ENCODE measurements at regions not wholly inside any gene's neighbourhood (a gene's known extent, or its start where the extent isn't known, plus 50 kb on each side); places are given as distances from the start of the nearest gene placed in this dataset.
A peak's percentile ranks its signal among the peaks of the same experiment; 100 is the strongest.

DNA sequence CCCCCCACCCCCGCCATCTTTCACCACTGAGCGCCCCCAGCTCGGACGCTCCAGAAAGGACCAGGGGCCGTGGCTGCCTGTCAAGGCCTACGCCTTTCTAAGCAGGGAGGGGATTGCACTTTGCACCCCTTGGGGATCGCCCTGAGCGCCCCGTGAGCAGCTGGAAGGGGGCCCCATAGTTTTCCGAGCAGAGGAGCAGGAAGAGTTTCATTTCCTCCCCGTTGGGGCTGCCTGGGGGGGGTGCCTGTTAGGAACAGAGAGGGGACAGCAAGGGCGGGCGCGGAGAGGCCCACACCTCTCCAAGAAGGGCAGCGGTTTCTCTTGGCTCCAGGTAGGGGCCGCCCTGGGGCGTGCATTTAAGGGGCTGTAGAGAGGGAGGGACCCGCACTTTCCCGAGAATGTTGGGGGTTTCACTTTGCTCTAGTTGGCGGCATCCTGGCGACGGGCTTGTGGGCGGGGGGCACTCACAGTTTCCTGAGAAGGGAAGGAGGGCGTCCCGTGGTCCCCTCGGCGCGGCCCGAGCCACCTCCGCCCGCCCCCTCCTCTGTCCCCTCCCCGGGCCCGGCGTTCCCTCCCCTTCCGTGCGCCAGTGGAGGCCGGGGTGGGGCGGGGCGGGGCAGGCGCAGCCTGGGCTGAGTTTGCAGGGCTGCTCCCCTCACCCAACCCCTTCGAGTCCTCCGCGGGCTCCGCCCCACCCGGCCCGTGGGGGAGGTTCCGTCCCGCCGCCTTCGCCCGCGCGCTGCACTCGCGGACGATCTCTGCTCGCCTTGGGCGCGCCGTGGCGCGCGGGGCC, 82.3 kb upstream of the CD99 start:
- DNase-seq (ENCODE audit: low read depth, low spot score), result peak; percentile 35

DNA sequence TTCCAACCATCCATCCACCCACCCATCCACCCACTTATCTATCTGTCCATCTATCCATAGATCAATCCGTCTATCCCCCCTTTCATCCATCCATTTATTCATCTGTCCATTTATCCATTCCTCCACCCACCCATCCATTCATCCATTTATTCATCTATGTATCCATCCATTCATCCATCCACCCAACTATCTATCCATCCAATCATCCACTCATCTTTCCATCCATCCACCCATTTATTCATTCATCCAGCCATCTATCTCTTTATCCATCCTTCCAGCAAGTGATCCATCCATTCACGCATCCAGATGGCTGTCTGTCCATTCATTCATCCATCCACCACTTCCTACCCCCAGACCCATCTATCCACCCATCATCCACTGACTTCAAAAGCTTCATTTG, 84.0 kb upstream of the CD99 start:
- DNase-seq (ENCODE audit: low read depth, low spot score), result no peak

DNA sequence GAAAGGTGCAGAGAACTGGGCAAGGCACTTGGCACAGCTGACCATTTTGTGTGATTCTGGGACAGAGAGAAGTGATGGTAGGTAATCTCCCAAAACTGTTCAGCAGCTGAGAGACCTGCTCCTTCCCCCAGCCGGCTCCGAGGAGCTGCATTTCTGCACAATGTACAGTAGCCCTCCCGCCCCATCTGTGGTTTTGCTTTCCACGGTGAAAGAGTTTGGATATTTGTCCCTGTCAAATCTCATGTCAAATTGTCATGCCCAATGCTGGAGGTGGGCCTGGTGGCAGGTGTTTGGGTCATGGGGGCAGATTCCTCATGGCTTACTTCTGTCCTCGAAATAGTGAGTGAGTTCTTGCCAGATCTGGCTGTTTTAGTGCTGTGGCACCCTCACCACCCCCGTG, 90.5 kb upstream of the CD99 start:
- DNase-seq (ENCODE audit: low read depth, low spot score), result no peak

DNA sequence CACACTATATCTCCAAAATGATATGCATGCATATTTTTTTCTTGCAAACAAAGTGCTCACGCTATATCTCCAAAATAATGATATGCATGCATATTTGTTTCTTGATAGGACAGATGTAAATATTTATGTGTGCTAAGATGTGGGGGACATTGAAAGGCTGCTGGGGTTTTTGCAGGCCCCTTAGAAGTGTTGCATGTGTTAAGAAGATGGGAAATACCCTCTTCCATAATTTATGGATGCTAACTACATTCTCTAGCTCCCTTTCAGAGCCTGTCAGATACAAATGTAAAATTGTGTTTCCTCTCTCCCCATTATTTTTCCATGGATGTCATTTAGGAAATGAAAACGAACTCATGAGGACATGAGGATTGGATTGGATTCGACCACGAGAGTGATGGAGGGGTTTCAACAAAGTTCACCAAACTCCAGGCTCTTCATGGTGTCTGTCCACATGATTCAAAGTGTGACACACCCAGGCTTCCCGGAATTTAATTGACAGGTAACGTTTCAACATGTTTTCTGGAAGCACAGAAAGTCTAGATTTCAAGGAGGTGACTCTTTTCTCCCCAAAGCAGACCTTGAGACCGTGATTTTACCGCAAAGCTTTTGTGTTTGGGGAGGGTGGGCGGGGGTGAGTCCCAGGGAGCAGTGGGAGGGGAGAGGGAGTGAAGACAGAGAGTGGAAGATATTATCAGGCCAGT, 94.4 kb upstream of the CD99 start:
- no peak for DNase-seq (ENCODE audit: low read depth, low spot score)

DNA sequence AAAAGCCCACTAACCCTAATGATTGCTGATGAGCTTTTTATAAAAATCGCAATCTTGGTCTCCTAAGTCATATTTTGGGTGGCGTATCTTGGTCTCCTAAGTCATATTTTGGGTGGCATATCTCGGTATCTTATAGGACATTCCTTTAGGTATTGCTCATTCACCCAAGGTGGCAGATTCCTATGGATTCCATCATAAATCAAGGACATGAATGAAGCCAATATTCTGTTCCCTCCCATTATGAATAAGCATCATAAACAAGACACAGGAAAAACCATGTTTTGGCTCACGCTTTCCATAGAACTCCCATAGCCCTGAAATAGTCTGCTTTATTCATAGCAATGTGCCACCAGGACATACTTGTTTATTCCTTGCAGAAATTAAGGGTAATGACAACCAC, 95.0 kb upstream of the CD99 start:
- DNase-seq (ENCODE audit: low read depth, low spot score), result no peak

DNA sequence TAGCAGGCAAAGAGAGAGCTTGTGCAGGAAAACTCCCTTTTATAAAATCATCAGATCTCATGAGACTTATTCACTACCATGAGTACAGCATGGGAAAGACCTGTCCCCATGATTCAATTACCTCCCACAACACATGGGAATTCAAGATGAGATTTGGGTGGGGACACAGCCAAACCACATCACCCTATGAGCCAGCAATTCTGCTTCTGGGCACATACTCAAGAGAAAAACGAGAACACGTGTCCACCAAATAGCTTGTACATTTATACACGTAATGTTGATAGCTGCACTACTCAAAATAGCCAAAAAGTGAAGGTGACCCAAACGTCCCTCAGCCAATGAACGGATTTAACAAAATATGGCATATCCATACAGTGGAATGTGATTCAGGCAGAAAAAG, 94.5 kb upstream of the DHRSX start:
- DNase-seq (ENCODE audit: low read depth, low spot score), result no peak

DNA sequence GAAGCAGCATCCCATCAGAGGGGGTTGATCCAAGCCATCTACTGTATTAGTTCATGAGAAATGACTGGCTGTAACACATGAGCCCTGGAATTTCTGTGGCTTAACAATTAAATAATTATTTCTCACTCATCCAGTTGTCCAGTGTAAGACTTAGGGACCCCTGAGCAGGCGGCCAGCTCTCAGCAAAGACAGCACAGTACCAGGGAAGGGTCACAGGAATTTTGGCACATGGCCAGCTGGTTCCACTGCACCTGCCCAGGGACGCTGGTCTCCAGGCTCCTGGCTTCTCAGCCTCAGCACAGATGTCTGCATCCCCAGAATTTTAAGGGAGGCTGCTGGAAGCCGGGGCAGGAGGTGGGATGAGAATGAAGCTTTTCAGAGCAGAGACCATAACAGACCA, 93.7 kb upstream of the DHRSX start:
- DNase-seq (ENCODE audit: low read depth, low spot score), result no peak

DNA sequence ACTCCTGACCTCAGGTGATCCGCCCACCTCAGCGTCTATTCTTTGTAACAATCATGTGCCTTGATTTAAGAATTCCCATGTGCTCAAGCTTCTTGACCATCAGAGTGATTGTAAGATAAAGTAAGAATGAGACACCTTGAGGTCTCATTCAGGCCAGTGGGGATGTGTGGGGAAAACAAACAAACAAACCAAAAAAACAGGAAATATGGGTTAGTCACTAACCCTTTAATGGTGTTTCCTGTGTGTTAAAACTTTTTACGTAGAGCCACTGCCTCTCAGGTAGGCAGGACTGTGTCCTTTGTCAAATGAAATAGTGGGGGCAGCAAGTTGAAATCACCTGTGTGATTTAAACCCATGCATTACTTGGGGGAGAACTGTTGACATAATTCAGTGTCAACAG, 91.5 kb upstream of the DHRSX start:
- no peak for DNase-seq (ENCODE audit: low read depth, low spot score)

DNA sequence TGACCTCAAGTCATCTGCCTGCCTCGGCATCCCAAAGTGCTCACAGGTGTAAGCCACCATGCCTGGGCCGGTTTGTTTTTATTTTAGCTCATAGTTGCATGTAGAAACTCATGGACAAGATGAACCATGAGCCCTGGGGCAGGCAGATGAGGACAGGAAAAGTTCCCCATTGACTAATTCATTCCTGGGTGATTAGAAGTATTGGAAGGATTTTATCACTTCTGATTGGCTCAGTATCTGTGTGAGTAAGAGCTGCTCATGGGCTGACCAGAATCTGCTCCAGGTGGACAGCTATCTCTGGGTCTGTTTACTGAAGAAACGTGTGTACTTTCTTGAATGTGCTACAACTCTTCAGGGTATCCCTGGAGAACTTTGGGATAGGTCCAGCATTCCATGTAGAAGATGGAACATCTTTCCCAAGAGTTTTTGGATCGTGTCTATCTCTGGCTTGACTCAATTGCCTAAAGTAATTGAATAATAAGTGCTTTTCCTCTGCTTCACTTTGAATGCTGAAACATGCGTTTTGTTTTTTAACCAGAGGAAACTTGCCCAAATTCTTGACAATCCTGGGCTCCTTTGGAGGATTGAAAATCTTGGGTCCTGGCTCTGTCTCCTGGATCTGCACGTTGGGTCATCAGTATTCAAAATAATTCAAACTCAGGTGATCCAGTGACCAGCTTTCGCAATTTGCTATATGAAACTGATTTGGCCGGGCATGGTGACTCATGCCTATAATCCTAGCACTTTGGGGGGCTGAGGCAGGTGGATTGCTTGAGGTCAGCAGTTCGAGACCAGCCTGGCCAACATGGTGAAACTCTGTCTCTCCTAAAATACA, 88.6 kb upstream of the DHRSX start:
- no peak for DNase-seq (ENCODE audit: low read depth, low spot score)

DNA sequence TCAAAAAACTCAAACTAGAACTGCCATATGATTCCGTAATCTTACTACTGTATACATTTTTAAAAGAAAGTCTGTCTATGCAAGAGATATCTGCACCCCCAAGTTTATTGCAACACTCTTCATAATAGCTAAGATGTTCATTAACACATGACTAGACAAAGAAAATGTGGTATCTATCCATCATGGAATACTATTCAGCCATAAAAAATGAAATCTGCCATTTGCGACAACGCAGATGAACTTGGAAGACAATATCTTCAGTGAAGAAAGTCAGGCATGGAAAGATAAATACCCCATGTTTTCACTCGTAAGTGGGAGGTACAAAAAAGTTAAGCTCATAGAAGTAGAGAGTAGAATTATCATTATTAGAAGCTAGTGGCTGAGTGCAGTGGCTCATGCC, 87.3 kb upstream of the DHRSX start:
- no peak for DNase-seq (ENCODE audit: low read depth, low spot score)

DNA sequence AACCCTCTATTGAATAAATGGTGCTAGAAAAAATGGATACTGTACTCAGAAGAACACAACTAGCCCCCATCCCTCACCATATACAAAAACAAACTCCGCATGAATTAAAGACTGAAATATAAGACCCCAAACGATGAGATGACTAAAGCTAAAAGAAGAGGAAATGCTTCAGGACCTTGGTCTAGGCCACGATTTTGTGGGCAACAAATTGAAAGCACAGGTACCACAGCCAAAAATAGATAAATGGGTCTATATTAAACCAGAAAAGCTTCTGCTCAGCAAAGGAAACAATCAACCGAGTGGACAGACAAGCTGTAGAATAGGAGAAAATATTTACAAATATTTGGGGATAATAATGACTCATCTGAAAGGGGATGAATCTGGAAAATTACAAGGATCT, 86.4 kb upstream of the DHRSX start:
- DNase-seq (ENCODE audit: low read depth, low spot score), result no peak

DNA sequence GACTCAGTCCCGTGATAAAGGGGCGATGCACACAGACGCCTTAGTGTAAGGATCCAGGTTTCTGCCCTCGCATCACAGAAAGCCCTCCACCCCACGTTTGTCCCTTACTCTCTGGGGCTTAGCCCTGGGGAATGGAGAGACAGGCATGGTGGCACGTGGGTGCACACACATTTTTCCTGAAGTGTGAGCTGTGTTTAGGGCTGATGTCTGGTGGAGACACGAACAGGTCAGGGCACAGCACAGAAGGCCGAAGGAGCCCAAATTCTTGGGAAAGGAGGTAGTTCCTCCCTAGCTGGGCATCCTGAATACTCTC, 84.3 kb upstream of the DHRSX start:
- DNase-seq (ENCODE audit: low read depth, low spot score), result no peak

DNA sequence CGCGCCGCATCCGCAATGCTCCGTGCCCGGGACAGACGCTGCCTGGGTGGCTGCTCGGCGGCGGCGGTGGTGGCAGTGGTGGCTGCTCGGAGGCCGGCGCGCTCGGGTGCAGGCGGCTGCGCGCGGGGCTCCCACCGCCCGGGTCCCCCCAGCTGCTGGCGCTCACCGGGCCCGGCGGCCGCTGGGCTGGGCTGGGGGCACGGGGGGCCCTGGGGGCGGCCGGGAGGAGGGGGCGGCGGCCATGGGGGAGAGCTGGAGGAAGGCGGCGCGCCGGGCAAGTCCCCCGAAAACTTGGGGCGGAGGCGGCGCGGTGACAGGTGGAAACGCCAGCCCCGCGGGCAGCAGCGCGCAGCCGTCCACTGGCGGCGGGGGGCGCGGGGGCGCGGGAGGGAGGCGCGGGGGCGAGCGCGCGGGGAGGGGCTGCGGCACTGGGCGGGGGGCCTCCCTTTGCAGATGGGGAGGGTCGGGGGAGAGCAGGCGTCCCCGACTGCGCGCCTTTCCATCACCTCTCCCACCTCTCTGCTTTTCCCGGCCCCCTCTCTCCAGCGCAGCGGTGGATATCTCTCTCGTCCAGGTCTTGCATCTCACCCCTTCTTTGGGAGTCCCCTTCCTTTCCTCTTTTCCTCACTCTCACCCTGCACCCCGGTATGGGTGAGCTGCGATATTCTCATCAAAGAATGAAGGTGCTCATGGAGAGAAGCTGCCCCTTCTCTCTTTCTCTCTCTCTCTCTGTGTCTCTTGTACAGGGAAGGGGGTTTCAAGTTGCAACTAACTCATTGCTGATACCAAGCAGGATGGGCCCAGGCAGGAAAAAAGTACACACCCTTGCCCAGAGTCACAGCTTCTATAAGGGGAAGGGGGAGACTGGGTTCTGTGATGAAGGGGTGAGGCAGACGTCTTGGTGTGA, 83.7 kb upstream of the DHRSX start:
- no peak for DNase-seq (ENCODE audit: low read depth, low spot score)

DNA sequence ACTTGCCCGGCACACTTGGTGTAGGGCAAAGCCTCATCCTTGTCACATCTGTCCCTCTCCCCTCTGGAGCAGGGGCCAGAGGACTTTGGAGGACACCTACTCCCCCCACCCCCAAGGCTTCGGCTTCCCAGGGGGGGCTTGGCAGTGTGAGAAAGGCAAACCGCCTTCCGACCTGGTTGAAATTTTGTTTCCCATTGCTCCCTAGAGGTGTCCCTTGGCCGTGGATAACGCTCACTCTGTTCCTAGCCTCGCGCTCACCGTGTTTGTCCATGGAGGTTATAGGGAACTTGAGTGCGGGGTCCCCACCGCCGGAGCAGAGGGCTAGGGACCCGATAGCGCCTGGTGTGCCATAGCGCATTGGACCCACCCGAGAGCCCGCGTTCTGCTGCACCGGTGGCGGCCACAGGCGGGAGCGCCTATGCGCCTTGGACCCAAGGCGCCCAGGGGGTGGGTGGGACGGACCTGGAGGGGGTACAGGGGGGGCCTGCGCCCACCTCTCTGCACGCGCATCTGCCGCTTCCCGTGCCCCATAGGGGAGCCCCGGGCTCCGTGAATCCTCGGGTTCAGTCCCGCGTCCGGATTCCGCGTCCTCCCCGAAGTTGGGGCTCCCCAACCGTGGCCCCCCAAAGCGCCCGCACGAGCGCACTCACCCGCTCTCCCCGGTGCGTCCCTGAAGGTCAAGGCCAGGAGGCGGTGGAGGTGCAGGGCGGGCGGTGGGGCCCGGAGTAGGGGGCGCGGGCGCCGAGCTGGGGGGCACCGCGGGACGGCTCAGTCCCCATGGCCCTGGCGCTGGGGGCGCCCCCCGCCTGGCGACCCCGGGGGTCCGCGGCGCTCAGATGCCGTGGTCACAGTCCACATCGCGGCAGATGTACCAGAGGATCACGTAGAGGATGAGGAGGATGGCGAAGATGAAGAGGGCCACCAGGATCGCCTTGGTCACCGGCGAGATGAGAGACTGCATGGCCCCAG, 82.7 kb upstream of the DHRSX start:
- DNase-seq (ENCODE audit: low read depth, low spot score), result no peak

DNA sequence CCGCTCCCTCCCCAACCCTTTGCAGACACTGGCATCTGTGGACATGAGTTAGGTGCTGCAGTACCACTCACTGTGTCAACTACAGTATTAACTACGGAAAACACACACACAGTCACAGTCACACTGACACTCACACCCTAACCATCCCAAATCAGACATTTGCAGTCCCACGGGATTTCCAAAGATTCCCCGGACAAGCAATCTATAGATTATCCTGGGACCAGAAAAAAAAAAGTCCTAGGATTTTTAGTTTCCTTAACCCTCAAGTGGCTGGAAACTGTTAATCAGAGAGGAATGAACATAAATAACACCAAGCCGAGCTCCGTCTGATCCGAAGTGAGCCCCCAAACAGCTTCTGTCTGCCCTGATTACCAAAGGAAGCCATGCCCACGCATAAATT, 81.9 kb upstream of the DHRSX start:
- DNase-seq (ENCODE audit: low read depth, low spot score), result no peak

DNA sequence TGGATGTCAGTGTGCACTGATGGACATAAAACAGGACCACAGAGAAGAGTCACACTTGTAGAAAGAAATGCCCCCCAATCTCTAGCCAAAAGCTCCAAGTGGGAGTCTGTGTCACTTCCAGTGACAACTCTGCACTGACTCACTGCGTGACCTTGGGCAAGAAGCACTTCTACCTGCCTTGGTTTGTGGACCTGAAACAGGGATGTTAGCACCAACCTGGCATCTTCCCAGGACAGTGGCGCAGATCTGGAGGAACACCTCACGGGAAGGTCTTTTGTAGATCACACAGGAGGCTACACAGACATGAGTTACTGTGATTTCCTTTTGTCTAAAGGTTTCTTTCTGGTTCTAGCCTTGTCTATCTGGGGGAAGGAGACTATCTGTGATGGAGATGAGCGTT, 80.5 kb upstream of the DHRSX start:
- DNase-seq (ENCODE audit: low read depth, low spot score), result no peak

DNA sequence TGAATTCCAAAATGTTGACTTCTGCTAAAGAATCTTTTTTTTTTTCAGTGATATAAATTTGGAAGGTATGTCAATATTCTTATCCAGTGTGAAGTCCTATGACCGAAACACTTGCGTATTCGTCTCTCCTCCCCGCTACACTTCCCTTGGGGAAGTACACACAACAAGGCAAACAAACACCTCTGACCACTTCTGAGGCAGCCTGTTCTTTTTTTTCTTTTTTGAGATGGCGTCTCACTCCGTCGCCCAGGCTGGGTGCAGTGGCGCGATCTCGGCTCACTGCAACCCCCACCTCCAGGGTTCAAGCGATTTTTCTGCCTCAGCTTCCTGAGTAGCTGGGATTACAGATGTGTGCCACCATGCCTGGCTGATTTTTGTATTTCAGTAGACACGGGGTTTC, 78.1 kb upstream of the DHRSX start:
- DNase-seq (ENCODE audit: low read depth, low spot score), result no peak

DNA sequence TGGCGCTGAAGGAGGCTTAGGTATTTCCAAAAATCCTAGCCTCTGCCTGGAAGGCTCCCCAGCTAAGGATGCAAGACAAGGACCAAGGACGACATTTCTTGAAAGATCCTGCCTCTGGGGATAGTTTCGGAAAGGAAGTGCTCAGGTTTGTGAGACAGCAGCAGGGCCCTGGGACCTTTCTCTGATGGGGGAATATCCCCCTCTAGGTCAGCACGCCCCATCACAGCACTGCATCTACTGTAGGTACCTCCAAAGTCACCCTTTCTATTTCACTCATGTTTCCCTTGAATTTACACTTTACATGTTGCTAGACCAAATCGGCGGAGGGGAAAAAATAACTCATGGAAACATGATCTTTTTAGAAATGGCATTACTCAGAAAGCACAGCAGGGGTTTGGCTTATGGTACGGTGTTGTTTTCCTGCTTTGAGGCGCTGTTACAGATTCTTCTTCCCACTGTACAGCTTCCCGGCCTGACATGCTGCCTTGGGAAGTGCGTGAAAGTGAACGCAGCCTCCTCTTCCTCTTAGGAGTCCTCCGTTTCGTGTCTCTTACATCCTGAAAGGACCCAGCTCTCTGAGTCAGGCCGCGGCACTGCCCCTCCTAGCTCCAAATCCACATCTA, 77.2 kb upstream of the DHRSX start:
- DNase-seq (ENCODE audit: low read depth, low spot score), result peak; percentile 81

DNA sequence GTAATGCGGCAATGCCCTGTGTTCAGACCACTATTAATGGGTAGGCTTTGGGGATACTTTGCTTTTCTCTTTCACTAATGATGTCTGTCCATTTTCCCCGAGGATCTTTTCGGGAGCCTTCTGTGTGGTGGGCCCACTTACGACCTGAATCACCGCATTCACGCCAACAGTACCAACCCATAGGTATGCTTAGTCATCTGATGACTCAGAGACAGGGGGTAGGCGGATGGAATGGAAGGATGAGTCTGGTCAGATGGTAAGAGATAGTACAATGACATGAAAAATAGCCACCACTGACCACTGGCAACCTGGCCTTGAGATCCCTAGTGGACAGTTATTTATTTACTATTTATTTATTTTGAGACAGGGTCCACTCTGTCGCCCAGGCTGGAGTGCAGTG, 76.0 kb upstream of the DHRSX start:
- DNase-seq (ENCODE audit: low read depth, low spot score), result no peak

DNA sequence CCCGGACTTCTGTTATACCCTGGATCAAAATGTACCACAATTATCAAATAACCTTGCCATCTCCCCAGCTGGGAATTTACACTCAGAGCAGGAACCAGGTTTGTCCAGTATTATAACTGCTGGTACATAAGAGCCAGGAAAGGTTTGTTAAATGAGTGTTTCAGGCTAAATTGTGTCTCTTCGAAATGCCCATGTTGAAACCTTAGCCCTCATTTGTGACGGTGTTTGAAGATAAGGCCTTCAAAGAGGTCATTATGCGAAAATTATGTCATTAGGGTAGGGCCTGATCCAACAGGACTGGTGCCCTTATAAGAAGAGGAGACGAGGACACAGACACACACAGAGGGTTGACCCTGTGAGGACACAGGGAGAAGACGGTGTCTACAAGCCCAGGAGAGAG, 73.5 kb upstream of the DHRSX start:
- DNase-seq (ENCODE audit: low read depth, low spot score), result no peak
